Erythroblast (primary cell): ENCODE measurements at regions not wholly inside any gene's neighbourhood (a gene's known extent, or its start where the extent isn't known, plus 50 kb on each side); places are given as distances from the start of the nearest gene placed in this dataset.

Experiments used
- GATA1 ChIP-seq: IDR thresholded peaks from 2 replicates; pipeline ENCODE4 v1.6.1; 2011; ENCODE audit warnings: low read depth, mild to moderate bottlenecking, control low read depth, low read length, moderate library complexity
- POLR2A ChIP-seq: IDR thresholded peaks from 2 replicates; pipeline ENCODE4 v1.6.1; 2011; ENCODE audit warnings: mild to moderate bottlenecking, low read length

DNA sequence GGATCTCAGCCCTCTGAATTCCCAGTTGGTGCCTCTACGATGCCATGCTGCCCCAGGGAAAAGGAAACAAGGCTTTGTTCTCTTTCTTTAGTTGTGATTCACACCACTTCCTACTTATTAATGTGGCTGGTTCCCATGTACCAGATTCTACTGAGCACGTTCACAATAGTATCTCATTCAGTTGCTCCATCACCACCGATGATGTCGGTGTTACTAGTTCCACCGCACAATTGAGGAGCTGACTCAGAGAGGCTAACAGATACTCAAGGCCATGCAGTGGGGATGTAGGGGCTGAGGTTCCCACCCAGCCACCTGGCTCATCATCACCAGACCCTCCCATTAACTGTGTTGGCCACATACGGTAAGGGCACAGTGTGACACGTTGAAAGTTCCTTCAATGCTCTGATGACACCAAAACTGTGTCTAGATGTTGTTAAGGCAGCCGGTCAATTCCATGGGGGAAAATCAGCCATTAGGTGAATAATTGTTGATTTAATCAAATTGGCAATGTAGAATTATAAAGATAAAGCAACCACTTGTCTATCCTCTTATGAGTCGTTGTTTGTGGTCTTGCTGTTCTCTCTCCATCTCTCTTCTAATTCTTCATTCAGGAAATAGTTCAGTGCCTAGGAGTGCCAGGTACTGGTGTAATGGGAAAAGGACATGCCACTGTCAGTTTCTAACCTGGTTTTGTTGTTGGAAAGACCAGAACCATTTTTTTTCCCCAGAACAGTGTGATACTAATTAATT is 244.2 kb upstream of the CRY1 start:
- no peak for TF ChIP-seq POLR2A
- no peak for TF ChIP-seq GATA1
